Stomach (tissue), 8 donors: ENCODE measurements at regions not wholly inside any gene's neighbourhood (a gene's known extent, or its start where the extent isn't known, plus 50 kb on each side); places are given as distances from the start of the nearest gene placed in this dataset.

Source experiments
- DNase-seq, 2 donors: peaks; one replicate each; pipeline versions ENCODE4 v3.0.0 to v3.0.0-alpha.2; 2013 to 2019
- H3K27ac ChIP-seq, 5 donors: fragments of 200-600 bp in 4 of 5; sonication (generic) in 4 of 5; one replicate each; pipeline ENCODE4 v1.5.1; 2013 to 2019; ENCODE audit warnings: mild to moderate bottlenecking in 1 of 5, moderate library complexity in 1 of 5
- H3K27me3 ChIP-seq, 3 donors: fragments of 200-600 bp; sonication (generic); one replicate each; pipeline ENCODE4 v1.5.1; 2017 to 2019; ENCODE audit warnings: mixed run types in 1 of 3
- H3K36me3 ChIP-seq, 4 donors: fragments of 200-600 bp; sonication (generic); 1 replicate in 3 of 4; 2 replicates in 1 of 4; pipeline ENCODE4 v1.5.1; 2016 to 2019
- H3K4me1 ChIP-seq, 4 donors: fragments of 200-600 bp; sonication (generic); one replicate each; pipeline ENCODE4 v1.5.1; 2016 to 2019
- H3K4me3 ChIP-seq, 4 donors: fragments of 200-600 bp; sonication (generic) in 3 of 4; one replicate each; pipeline ENCODE4 v1.5.1; 2016 to 2019; ENCODE audit warnings: mild to moderate bottlenecking in 1 of 4
- H3K9me3 ChIP-seq, 4 donors: fragments of 200-600 bp; sonication (generic); one replicate each; pipeline ENCODE4 v1.5.1; 2016 to 2019
- EP300 ChIP-seq: sonication (generic); formaldehyde crosslinking; IDR thresholded peaks from one replicate; pipeline ENCODE4 v1.6.1; 2017; ENCODE audit warnings: antibody characterized with exemption
- POLR2A ChIP-seq, 4 donors: fragments of 450-650 bp; IDR thresholded peaks; one replicate each; pipeline ENCODE4 v1.6.1; 2016; ENCODE audit warnings: antibody characterized with exemption in 4 of 4, control low read depth in 2 of 4, mild to moderate bottlenecking in 1 of 4, moderate library complexity in 1 of 4
- POLR2AphosphoS5 ChIP-seq, 3 donors: sonication (generic); formaldehyde crosslinking; IDR thresholded peaks; one replicate each; pipeline ENCODE4 v1.6.1; 2016; ENCODE audit warnings: antibody characterized with exemption in 3 of 3
- WGBS, 5 donors: extraction: QIAGEN DNeasy Blood & Tissue Kit in 3 of 5; methylation state at CpG; one replicate each; pipeline versions ENCODE4 v1.1.5 to v1.1.7; 2013 to 2018; 5-methylcytosine and 5-hydroxymethylcytosine counted together
- intact Hi-C: fragments of 100-400 bp; cut with DNase I; formaldehyde crosslinking; loops from one replicate; pipeline ENCODE4 v1.15.1; 2023; ENCODE audit warnings: low total_unique reads
- TF ChIP-seq, protein P1 (sequence below), 7 experiments: fragments of 450-650 bp in 4 of 7; fragments of 200-600 bp in 3 of 7; sonication (generic) in 3 of 7; IDR thresholded peaks; one replicate each; pipeline ENCODE4 v1.5.1; 2016 to 2019; ENCODE audit warnings: antibody characterized with exemption in 7 of 7, control low read depth in 2 of 7, mild to moderate bottlenecking in 1 of 7
- donor health status: healthy with polysubstance abuse.
- donor health status: Bipolar disorder and iron deficiency.
- donor health status: healthy.

DNA sequence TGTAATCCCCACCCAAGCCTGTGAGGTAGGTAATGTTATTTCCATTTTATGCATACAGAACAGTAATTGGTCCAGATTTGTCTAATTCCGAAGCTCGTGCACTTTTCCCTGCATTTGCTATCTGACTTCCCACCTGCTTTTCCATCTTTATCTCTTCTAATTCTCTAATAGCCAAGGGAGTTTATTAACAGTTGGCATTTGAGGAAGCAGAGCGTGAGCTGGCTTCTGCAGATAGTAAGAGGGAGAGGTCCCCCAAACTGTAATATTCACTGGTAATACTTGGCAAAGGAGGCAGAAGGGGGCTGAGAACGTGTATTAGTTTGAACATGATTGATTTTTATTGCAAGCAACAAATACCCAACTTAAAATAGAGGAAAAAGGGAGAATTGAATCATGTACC is 110.8 kb upstream of the SPON1 start:
- 59 to 68% (median 60%) methylated on average over 4 of the region's 4 CpGs for WGBS, 5 donors
- Histone ChIP-seq H3K4me3 (no peak overlapping the region), H3K4me1 (no peaks in the 10 kb centered on the region), H3K27me3 (no peaks in the 10 kb centered on the region), H3K9me3 (no peaks in the 10 kb centered on the region), H3K36me3 (no peaks in the 10 kb centered on the region), H3K27ac (no peak overlapping the region)
- no peak for DNase-seq
- intact Hi-C loops, result no loop called here
- TF ChIP-seq, protein P1, sequence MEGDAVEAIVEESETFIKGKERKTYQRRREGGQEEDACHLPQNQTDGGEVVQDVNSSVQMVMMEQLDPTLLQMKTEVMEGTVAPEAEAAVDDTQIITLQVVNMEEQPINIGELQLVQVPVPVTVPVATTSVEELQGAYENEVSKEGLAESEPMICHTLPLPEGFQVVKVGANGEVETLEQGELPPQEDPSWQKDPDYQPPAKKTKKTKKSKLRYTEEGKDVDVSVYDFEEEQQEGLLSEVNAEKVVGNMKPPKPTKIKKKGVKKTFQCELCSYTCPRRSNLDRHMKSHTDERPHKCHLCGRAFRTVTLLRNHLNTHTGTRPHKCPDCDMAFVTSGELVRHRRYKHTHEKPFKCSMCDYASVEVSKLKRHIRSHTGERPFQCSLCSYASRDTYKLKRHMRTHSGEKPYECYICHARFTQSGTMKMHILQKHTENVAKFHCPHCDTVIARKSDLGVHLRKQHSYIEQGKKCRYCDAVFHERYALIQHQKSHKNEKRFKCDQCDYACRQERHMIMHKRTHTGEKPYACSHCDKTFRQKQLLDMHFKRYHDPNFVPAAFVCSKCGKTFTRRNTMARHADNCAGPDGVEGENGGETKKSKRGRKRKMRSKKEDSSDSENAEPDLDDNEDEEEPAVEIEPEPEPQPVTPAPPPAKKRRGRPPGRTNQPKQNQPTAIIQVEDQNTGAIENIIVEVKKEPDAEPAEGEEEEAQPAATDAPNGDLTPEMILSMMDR (IDR thresholded peaks at IDR 0.05), result no peak
- TF ChIP-seq EP300 (no peak), POLR2A (IDR thresholded peaks at IDR 0.05) (no peak), POLR2AphosphoS5 (IDR thresholded peaks at IDR 0.05) (no peak)

DNA sequence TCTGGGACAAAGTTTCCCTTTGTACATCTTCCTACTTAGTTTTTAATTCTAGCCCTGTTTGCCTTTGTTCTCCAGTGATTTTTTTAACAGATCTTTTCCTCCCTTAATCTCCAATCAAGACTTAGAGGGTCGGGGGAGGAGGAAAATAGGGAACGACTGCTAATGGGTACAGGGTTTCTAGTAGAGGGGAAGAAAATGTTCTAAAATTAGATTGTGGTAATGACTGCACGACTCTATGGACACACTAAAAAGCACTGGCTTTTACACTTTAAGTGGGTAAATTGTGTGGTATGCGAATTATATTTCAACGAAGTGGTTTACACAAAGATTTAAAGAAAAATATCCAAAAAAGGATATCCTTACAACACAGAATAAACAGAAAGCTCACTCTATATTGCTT is 110.0 kb upstream of the SPON1 start:
- H3K27ac ChIP-seq, result no peak overlapping the region
- WGBS, 5 donors, result 53 to 64% (median 59%) methylated on average over 5 of the region's 5 CpGs
- no peaks in the 10 kb centered on the region for H3K9me3 ChIP-seq
- no peak overlapping the region for H3K4me3 ChIP-seq
- H3K27me3 ChIP-seq, result no peaks in the 10 kb centered on the region
- H3K4me1 ChIP-seq, result no peaks in the 10 kb centered on the region
- TF ChIP-seq EP300 (no peak), POLR2AphosphoS5 (IDR thresholded peaks at IDR 0.05) (no peak), POLR2A (IDR thresholded peaks at IDR 0.05) (no peak)
- TF ChIP-seq, protein P1 (IDR thresholded peaks at IDR 0.05), result no peak
- no peak for DNase-seq
- no peaks in the 10 kb centered on the region for H3K36me3 ChIP-seq
- intact Hi-C loops, result no loop called here

DNA sequence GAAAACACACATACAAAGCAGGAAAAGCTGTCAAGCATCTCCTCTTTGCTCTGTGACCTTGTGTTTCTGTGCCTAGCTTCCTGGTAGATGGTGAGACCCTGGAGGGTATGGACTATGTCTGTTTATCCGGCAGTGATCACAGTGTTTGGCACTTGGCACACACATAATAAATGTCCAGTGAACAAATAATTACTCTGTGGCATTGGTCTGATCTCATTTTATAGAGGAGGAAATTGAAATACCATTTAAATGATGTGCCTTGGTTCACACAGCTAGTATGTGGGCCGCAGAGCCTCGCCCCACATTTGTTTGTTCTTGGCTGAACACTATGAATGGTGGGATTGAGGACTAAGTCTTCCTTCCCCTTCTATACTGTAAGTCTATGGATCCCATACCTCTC is 104.7 kb upstream of the SPON1 start:
- DNase-seq, result no peak
- H3K4me3 ChIP-seq, result no peak overlapping the region
- 63 to 83% (median 72%) methylated on average over 3 of the region's 3 CpGs for WGBS, 5 donors
- intact Hi-C loops, result no loop called here
- no peak overlapping the region for H3K27ac ChIP-seq
- H3K4me1 ChIP-seq, result no peaks in the 10 kb centered on the region
- TF ChIP-seq, protein P1 (IDR thresholded peaks at IDR 0.05), result no peak
- TF ChIP-seq EP300 (no peak), POLR2AphosphoS5 (IDR thresholded peaks at IDR 0.05) (no peak), POLR2A (IDR thresholded peaks at IDR 0.05) (no peak)
- no peaks in the 10 kb centered on the region for H3K36me3 ChIP-seq
- no peaks in the 10 kb centered on the region for H3K9me3 ChIP-seq
- no peaks in the 10 kb centered on the region for H3K27me3 ChIP-seq

DNA sequence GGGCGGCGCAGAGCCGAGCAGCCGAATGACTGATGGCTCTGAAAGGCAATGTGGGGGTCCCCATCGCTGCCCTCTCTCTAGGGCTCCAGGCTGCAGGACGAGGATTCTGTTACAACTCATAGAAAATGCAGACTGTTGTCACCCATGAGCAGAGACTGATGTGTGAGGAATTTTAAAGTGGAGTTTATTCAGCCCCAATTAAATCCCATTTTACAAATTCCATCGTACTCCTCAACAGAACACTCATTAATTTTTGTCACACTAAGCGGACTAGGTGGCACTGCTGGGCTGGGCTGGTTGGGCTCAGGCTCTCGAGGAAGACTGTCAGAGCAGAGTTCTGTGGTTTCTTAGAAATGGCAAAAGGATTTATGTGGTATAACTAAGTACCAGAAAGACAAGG is 102.6 kb upstream of the SPON1 start:
- H3K4me1 ChIP-seq, result no peaks in the 10 kb centered on the region
- WGBS, 5 donors, result 55 to 69% (median 57%) methylated on average over 9 of the region's 9 CpGs
- H3K27ac ChIP-seq, result no peak overlapping the region
- no peaks in the 10 kb centered on the region for H3K36me3 ChIP-seq
- no peaks in the 10 kb centered on the region for H3K9me3 ChIP-seq
- intact Hi-C loops, result no loop called here
- DNase-seq, result no peak
- TF ChIP-seq POLR2A (IDR thresholded peaks at IDR 0.05), result no peak
- no peak for TF ChIP-seq EP300
- TF ChIP-seq POLR2AphosphoS5 (IDR thresholded peaks at IDR 0.05), result no peak
- TF ChIP-seq, protein P1 (IDR thresholded peaks at IDR 0.05), result no peak
- H3K27me3 ChIP-seq, result no peaks in the 10 kb centered on the region
- H3K4me3 ChIP-seq, result no peak overlapping the region
